Right ventricle myocardium superior (tissue), 1 donor: ENCODE measurements at regions not wholly inside any gene's neighbourhood (a gene's known extent, or its start where the extent isn't known, plus 50 kb on each side); places are given as distances from the start of the nearest gene placed in this dataset.
"Not testable (repeated sequence)": the region's sequence is repeated elsewhere in the genome, so short reads cannot be mapped to it uniquely, and the experiment has no call there.

ENCODE experiments used
- ATAC-seq: fragments of 200-7000 bp; cut with Tn5 transposase; one replicate; pipeline ENCODE4 v1.9.1; 2020; ENCODE audit warnings: mild to moderate bottlenecking; ENCODE audit not compliant: poor library complexity
- DNase-seq: peaks from one replicate; pipeline ENCODE4 v3.0.0-alpha.2; 2020
- intact Hi-C: fragments of 100-400 bp; cut with DNase I; formaldehyde crosslinking; loops from one replicate; pipeline ENCODE4 v1.11.2; 2022
- donor health status: DM: no; HTN: yes; CAD: no; lungs with severe emphysema.

GRCh38 chr6:105677671-105678475 is 275.0 kb upstream of the PREP start:
- peak; percentile 91 for ATAC-seq
- intact Hi-C loops = no loop called here
- DNase-seq = no peak

- no peak for DNase-seq
- no peak for ATAC-seq
- intact Hi-C loops = no loop called here
Measured at GRCh38 chr6:105676857-105677256, 274.0 kb upstream of the PREP start.

GRCh38 chr6:105675715-105676397 is 273.0 kb upstream of the PREP start:
- intact Hi-C loops = no loop called here
- ATAC-seq (no peak), DNase-seq (no peak)

- intact Hi-C loops, DNase-seq, ATAC-seq: not testable (repeated sequence)
Measured at GRCh38 chr6:105672856-105673538, 270.1 kb upstream of the PREP start.

GRCh38 chr6:105669232-105669631 is 266.4 kb upstream of the PREP start:
- ATAC-seq (no peak), DNase-seq (no peak)
- intact Hi-C loops = no loop called here

- intact Hi-C loops = no loop called here
- no peak for DNase-seq
- no peak for ATAC-seq
Measured at GRCh38 chr6:105667056-105667455, 264.2 kb upstream of the PREP start.

- intact Hi-C loops = no loop called here
- no peak for DNase-seq
Measured at GRCh38 chr6:105664931-105665330, 262.0 kb upstream of the PREP start.

GRCh38 chr6:105651969-105652368 is 249.1 kb upstream of the PREP start:
- ATAC-seq (no peak), DNase-seq (no peak)
- intact Hi-C loops = no loop called here

More at GRCh38 chr6:105664931-105665330, 262.0 kb upstream of the PREP start:
- ATAC-seq = no peak

GRCh38 chr6:105650347-105650746 is 247.5 kb upstream of the PREP start:
- intact Hi-C loops = no loop called here
- no peak for ATAC-seq
- DNase-seq = no peak

- ATAC-seq (no peak), DNase-seq (no peak)
- intact Hi-C loops = no loop called here
Measured at GRCh38 chr6:105649192-105649591, 246.3 kb upstream of the PREP start.

GRCh38 chr6:105648276-105648675 is 245.4 kb upstream of the PREP start:
- intact Hi-C loops = no loop called here
- DNase-seq (no peak), ATAC-seq (no peak)

GRCh38 chr6:105646391-105646867 is 243.5 kb upstream of the PREP start:
- ATAC-seq (no peak), DNase-seq (no peak)
- intact Hi-C loops = no loop called here

- DNase-seq = no peak
- ATAC-seq = no peak
- intact Hi-C loops = no loop called here
Measured at GRCh38 chr6:105645958-105646357, 243.1 kb upstream of the PREP start.

GRCh38 chr6:105645156-105645555 is 242.3 kb upstream of the PREP start:
- intact Hi-C loops = no loop called here
- DNase-seq = no peak
- ATAC-seq = no peak

GRCh38 chr6:105644691-105645090 is 241.8 kb upstream of the PREP start:
- intact Hi-C loops = no loop called here
- ATAC-seq (no peak), DNase-seq (no peak)

- ATAC-seq (no peak), DNase-seq (no peak)
- intact Hi-C loops = no loop called here
Measured at GRCh38 chr6:105644073-105644489, 241.2 kb upstream of the PREP start.

- intact Hi-C loops = no loop called here
- no peak for ATAC-seq
Measured at GRCh38 chr6:105642708-105643107, 239.8 kb upstream of the PREP start.

GRCh38 chr6:105641504-105641903 is 238.6 kb upstream of the PREP start:
- ATAC-seq (no peak), DNase-seq (no peak)
- intact Hi-C loops = no loop called here

More at GRCh38 chr6:105642708-105643107, 239.8 kb upstream of the PREP start:
- DNase-seq = no peak

GRCh38 chr6:105639124-105639523 is 236.2 kb upstream of the PREP start:
- intact Hi-C loops = no loop called here
- DNase-seq (no peak), ATAC-seq (no peak)

- intact Hi-C loops = no loop called here
- DNase-seq = no peak
- no peak for ATAC-seq
Measured at GRCh38 chr6:105633814-105634213, 230.9 kb upstream of the PREP start.
